ENCODE measurements at regions not wholly inside any gene's neighbourhood (a gene's known extent, or its start where the extent isn't known, plus 50 kb on each side); places are given as distances from the start of the nearest gene placed in this dataset.
"Not testable (repeated sequence)": the region's sequence is repeated elsewhere in the genome, so short reads cannot be mapped to it uniquely, and the experiment has no call there.

- intact Hi-C loops (cut with micrococcal nuclease), result no loop called here
- ChIA-PET POLR2A (ENCODE audit: partially characterized antibody) (no interaction called here), CTCF (ENCODE audit: partially characterized antibody) (no interaction called here)
- no peaks in the 10 kb centered on the region for H3K4me1 ChIP-seq (ENCODE audit: insufficient read depth, low read length)
- no peak overlapping the region for H3K4me3 ChIP-seq (ENCODE audit: low read length in 2 of 2)
- no peaks in the 10 kb centered on the region for H3K9me3 ChIP-seq (ENCODE audit: control insufficient read depth in 1 of 2, low read length in 2 of 2)
- Mint-ChIP-seq H3K4me3 (no peak overlapping the region), H3K27me3 (no peaks in the 10 kb centered on the region), H3K36me3 (no peaks in the 10 kb centered on the region), H3K4me1 (no peaks in the 10 kb centered on the region), H3K9me3 (peaks cover 0 to 6% (median 2%) of the 10 kb centered on the region in 8 donors), H3K27ac (no peak overlapping the region)
- no peaks in the 10 kb centered on the region for H3K27me3 ChIP-seq (ENCODE audit: insufficient read depth, low read length)
- no peak overlapping the region for H3K27ac ChIP-seq (ENCODE audit: low read depth, low read length)
- H3K36me3 ChIP-seq (ENCODE audit: insufficient read depth, low read length), result no peaks in the 10 kb centered on the region
- no peak for DNase-seq
Observed at GRCh38 chr4:124990398-124990797, 277.9 kb upstream of the ANKRD50 start.

GRCh38 chr4:124980276-124980752, 267.8 kb upstream of the ANKRD50 start:
- Mint-ChIP-seq H3K9me3 (peaks cover 0 to 6% (median 4%) of the 10 kb centered on the region in 8 donors), H3K4me3 (no peak overlapping the region), H3K27me3 (no peaks in the 10 kb centered on the region), H3K27ac (no peak overlapping the region), H3K4me1 (no peaks in the 10 kb centered on the region), H3K36me3 (no peaks in the 10 kb centered on the region)
- H3K4me3 ChIP-seq (ENCODE audit: low read length in 2 of 2), result no peak overlapping the region
- no peak for DNase-seq
- no peaks in the 10 kb centered on the region for H3K36me3 ChIP-seq (ENCODE audit: insufficient read depth, low read length)
- no peaks in the 10 kb centered on the region for H3K4me1 ChIP-seq (ENCODE audit: insufficient read depth, low read length)
- ChIA-PET CTCF (ENCODE audit: partially characterized antibody) (no interaction called here), POLR2A (ENCODE audit: partially characterized antibody) (no interaction called here)
- intact Hi-C loops (cut with micrococcal nuclease), result no loop called here
- H3K9me3 ChIP-seq (ENCODE audit: control insufficient read depth in 1 of 2, low read length in 2 of 2), result no peaks in the 10 kb centered on the region
- H3K27me3 ChIP-seq (ENCODE audit: insufficient read depth, low read length), result no peaks in the 10 kb centered on the region
- H3K27ac ChIP-seq (ENCODE audit: low read depth, low read length), result no peak overlapping the region

GRCh38 chr4:124978536-124978935, 266.0 kb upstream of the ANKRD50 start:
- H3K4me1 ChIP-seq (ENCODE audit: insufficient read depth, low read length); H3K4me3 Mint-ChIP-seq; H3K27me3 ChIP-seq (ENCODE audit: insufficient read depth, low read length); H3K9me3 Mint-ChIP-seq; H3K36me3 ChIP-seq (ENCODE audit: insufficient read depth, low read length); DNase-seq; H3K4me1 Mint-ChIP-seq; intact Hi-C loops (cut with micrococcal nuclease); POLR2A ChIA-PET (ENCODE audit: partially characterized antibody); H3K27ac Mint-ChIP-seq; H3K36me3 Mint-ChIP-seq; H3K9me3 ChIP-seq (ENCODE audit: control insufficient read depth in 1 of 2, low read length in 2 of 2); H3K4me3 ChIP-seq (ENCODE audit: low read length in 2 of 2); CTCF ChIA-PET (ENCODE audit: partially characterized antibody); H3K27me3 Mint-ChIP-seq; H3K27ac ChIP-seq (ENCODE audit: low read depth, low read length): not testable (repeated sequence)

GRCh38 chr4:124977045-124977444, 264.5 kb upstream of the ANKRD50 start:
- Mint-ChIP-seq H3K4me3 (no peak overlapping the region), H3K4me1 (no peaks in the 10 kb centered on the region)
- POLR2A ChIA-PET (ENCODE audit: partially characterized antibody), result no interaction called here

GRCh38 chr4:124974152-124974551, 261.6 kb upstream of the ANKRD50 start:
- no peak for DNase-seq
- H3K36me3 ChIP-seq (ENCODE audit: insufficient read depth, low read length), result no peaks in the 10 kb centered on the region
- CTCF ChIA-PET (ENCODE audit: partially characterized antibody), result no interaction called here
- POLR2A ChIA-PET (ENCODE audit: partially characterized antibody), result no interaction called here
- no peaks in the 10 kb centered on the region for H3K4me1 ChIP-seq (ENCODE audit: insufficient read depth, low read length)
- peaks cover 0 to 4% of the 10 kb centered on the region in 2 donors for H3K9me3 ChIP-seq (ENCODE audit: control insufficient read depth in 1 of 2, low read length in 2 of 2)
- H3K27me3 ChIP-seq (ENCODE audit: insufficient read depth, low read length), result no peaks in the 10 kb centered on the region
- no peak overlapping the region for H3K4me3 ChIP-seq (ENCODE audit: low read length in 2 of 2)
- H3K36me3 Mint-ChIP-seq, result no peaks in the 10 kb centered on the region
- no peak overlapping the region for H3K27ac Mint-ChIP-seq
- H3K27ac ChIP-seq (ENCODE audit: low read depth, low read length), result no peak overlapping the region
- H3K4me3 Mint-ChIP-seq, result no peak overlapping the region
- peaks cover 0 to 8% (median 3%) of the 10 kb centered on the region in 8 donors for H3K9me3 Mint-ChIP-seq
- no peaks in the 10 kb centered on the region for H3K27me3 Mint-ChIP-seq
- H3K4me1 Mint-ChIP-seq, result no peaks in the 10 kb centered on the region
- intact Hi-C loops (cut with micrococcal nuclease), result no loop called here

More at GRCh38 chr4:124977045-124977444, 264.5 kb upstream of the ANKRD50 start:
- Mint-ChIP-seq H3K9me3 (peaks cover 0 to 7% (median 4%) of the 10 kb centered on the region in 8 donors), H3K27me3 (no peaks in the 10 kb centered on the region), H3K36me3 (no peaks in the 10 kb centered on the region), H3K27ac (no peak overlapping the region)
- Histone ChIP-seq H3K36me3 (ENCODE audit: insufficient read depth, low read length) (no peaks in the 10 kb centered on the region), H3K27ac (ENCODE audit: low read depth, low read length) (no peak overlapping the region), H3K9me3 (ENCODE audit: control insufficient read depth in 1 of 2, low read length in 2 of 2) (no peaks in the 10 kb centered on the region), H3K4me1 (ENCODE audit: insufficient read depth, low read length) (no peaks in the 10 kb centered on the region), H3K27me3 (ENCODE audit: insufficient read depth, low read length) (no peaks in the 10 kb centered on the region), H3K4me3 (ENCODE audit: low read length in 2 of 2) (no peak overlapping the region)
- no peak for DNase-seq
- CTCF ChIA-PET (ENCODE audit: partially characterized antibody), result no interaction called here
- intact Hi-C loops (cut with micrococcal nuclease), result no loop called here

- no peaks in the 10 kb centered on the region for H3K36me3 ChIP-seq (ENCODE audit: insufficient read depth, low read length)
- no peaks in the 10 kb centered on the region for H3K27me3 ChIP-seq (ENCODE audit: insufficient read depth, low read length)
- H3K27me3 Mint-ChIP-seq, result no peaks in the 10 kb centered on the region
- POLR2A ChIA-PET (ENCODE audit: partially characterized antibody), result no interaction called here
- H3K4me3 Mint-ChIP-seq, result no peak overlapping the region
- H3K27ac Mint-ChIP-seq, result no peak overlapping the region
- H3K9me3 Mint-ChIP-seq, result peaks cover 0 to 8% (median 3%) of the 10 kb centered on the region in 8 donors
- intact Hi-C loops (cut with micrococcal nuclease), result no loop called here
- peaks cover 0 to 4% of the 10 kb centered on the region in 2 donors for H3K9me3 ChIP-seq (ENCODE audit: control insufficient read depth in 1 of 2, low read length in 2 of 2)
- DNase-seq, result no peak
- CTCF ChIA-PET (ENCODE audit: partially characterized antibody), result no interaction called here
- H3K4me1 Mint-ChIP-seq, result no peaks in the 10 kb centered on the region
- no peak overlapping the region for H3K27ac ChIP-seq (ENCODE audit: low read depth, low read length)
- H3K36me3 Mint-ChIP-seq, result no peaks in the 10 kb centered on the region
- H3K4me3 ChIP-seq (ENCODE audit: low read length in 2 of 2), result no peak overlapping the region
- no peaks in the 10 kb centered on the region for H3K4me1 ChIP-seq (ENCODE audit: insufficient read depth, low read length)
Observed at GRCh38 chr4:124973716-124974115, 261.2 kb upstream of the ANKRD50 start.

- Mint-ChIP-seq H3K36me3 (no peaks in the 10 kb centered on the region), H3K27me3 (no peaks in the 10 kb centered on the region), H3K27ac (no peak overlapping the region), H3K4me1 (no peaks in the 10 kb centered on the region), H3K4me3 (no peak overlapping the region), H3K9me3 (peaks cover 0 to 5% (median under 1%) of the 10 kb centered on the region in 8 donors)
- intact Hi-C loops (cut with micrococcal nuclease), result no loop called here
- Histone ChIP-seq H3K4me1 (ENCODE audit: insufficient read depth, low read length) (no peaks in the 10 kb centered on the region), H3K27ac (ENCODE audit: low read depth, low read length) (no peak overlapping the region), H3K9me3 (ENCODE audit: control insufficient read depth in 1 of 2, low read length in 2 of 2) (peaks cover 0 to 4% of the 10 kb centered on the region in 2 donors), H3K27me3 (ENCODE audit: insufficient read depth, low read length) (no peaks in the 10 kb centered on the region), H3K36me3 (ENCODE audit: insufficient read depth, low read length) (no peaks in the 10 kb centered on the region), H3K4me3 (ENCODE audit: low read length in 2 of 2) (no peak overlapping the region)
- DNase-seq, result no peak
- ChIA-PET CTCF (ENCODE audit: partially characterized antibody) (no interaction called here), POLR2A (ENCODE audit: partially characterized antibody) (no interaction called here)
Observed at GRCh38 chr4:124970011-124970410, 257.5 kb upstream of the ANKRD50 start.

- Mint-ChIP-seq H3K36me3 (no peaks in the 10 kb centered on the region), H3K4me1 (no peaks in the 10 kb centered on the region), H3K9me3 (peaks cover 0 to 13% (median 8%) of the 10 kb centered on the region in 8 donors), H3K27me3 (no peaks in the 10 kb centered on the region), H3K27ac (no peak overlapping the region), H3K4me3 (no peak overlapping the region)
- intact Hi-C loops (cut with micrococcal nuclease), result no loop called here
- no peaks in the 10 kb centered on the region for H3K4me1 ChIP-seq (ENCODE audit: insufficient read depth, low read length)
- no peak overlapping the region for H3K27ac ChIP-seq (ENCODE audit: low read depth, low read length)
- H3K9me3 ChIP-seq (ENCODE audit: control insufficient read depth in 1 of 2, low read length in 2 of 2), result peaks cover 0 to 4% of the 10 kb centered on the region in 2 donors
- DNase-seq, result no peak
- H3K4me3 ChIP-seq (ENCODE audit: low read length in 2 of 2), result no peak overlapping the region
- H3K27me3 ChIP-seq (ENCODE audit: insufficient read depth, low read length), result no peaks in the 10 kb centered on the region
- H3K36me3 ChIP-seq (ENCODE audit: insufficient read depth, low read length), result no peaks in the 10 kb centered on the region
- ChIA-PET POLR2A (ENCODE audit: partially characterized antibody) (no interaction called here), CTCF (ENCODE audit: partially characterized antibody) (no interaction called here)
Observed at GRCh38 chr4:124965497-124965891, 253.0 kb upstream of the ANKRD50 start.
